ENCODE measurements at regions not wholly inside any gene's neighbourhood (a gene's known extent, or its start where the extent isn't known, plus 50 kb on each side); places are given as distances from the start of the nearest gene placed in this dataset.

GRCh38 chr2:145325485-145325884, 805.6 kb upstream of the ZEB2 start:
- no peak for DNase-seq

GRCh38 chr2:145324748-145325147, 804.8 kb upstream of the ZEB2 start:
- no peak for DNase-seq

- DNase-seq, result no peak
Measured at GRCh38 chr2:145323512-145323911, 803.6 kb upstream of the ZEB2 start.

GRCh38 chr2:145321344-145321743, 801.4 kb upstream of the ZEB2 start:
- DNase-seq, result no peak

- no peak for DNase-seq
Measured at GRCh38 chr2:145316496-145316895, 796.6 kb upstream of the ZEB2 start.

- DNase-seq, result no peak
Measured at GRCh38 chr2:145315053-145315452, 795.1 kb upstream of the ZEB2 start.

GRCh38 chr2:145314119-145314633, 794.3 kb upstream of the ZEB2 start:
- DNase-seq, result no peak

GRCh38 chr2:145305889-145306288, 786.0 kb upstream of the ZEB2 start:
- no peak for DNase-seq

- DNase-seq, result no peak
Measured at GRCh38 chr2:145304501-145304900, 784.6 kb upstream of the ZEB2 start.

GRCh38 chr2:145303536-145303935, 783.6 kb upstream of the ZEB2 start:
- no peak for DNase-seq

GRCh38 chr2:145302886-145303285, 783.0 kb upstream of the ZEB2 start:
- no peak for DNase-seq

- no peak for DNase-seq
Measured at GRCh38 chr2:145302451-145302850, 782.5 kb upstream of the ZEB2 start.

- DNase-seq, result no peak
Measured at GRCh38 chr2:145299368-145299767, 779.4 kb upstream of the ZEB2 start.

- no peak for DNase-seq
Measured at GRCh38 chr2:145292166-145292565, 772.2 kb upstream of the ZEB2 start.

- DNase-seq, result no peak
Measured at GRCh38 chr2:145290986-145291385, 771.1 kb upstream of the ZEB2 start.

- DNase-seq, result no peak
Measured at GRCh38 chr2:145289946-145290345, 770.0 kb upstream of the ZEB2 start.

- no peak for DNase-seq
Measured at GRCh38 chr2:145288650-145289496, 769.0 kb upstream of the ZEB2 start.

- DNase-seq, result no peak
Measured at GRCh38 chr2:145287736-145288135, 767.8 kb upstream of the ZEB2 start.

GRCh38 chr2:145286716-145287275, 766.9 kb upstream of the ZEB2 start:
- DNase-seq, result no peak

GRCh38 chr2:145284551-145284950, 764.6 kb upstream of the ZEB2 start:
- DNase-seq, result no peak

- no peak for DNase-seq
Measured at GRCh38 chr2:145283131-145283530, 763.2 kb upstream of the ZEB2 start.

GRCh38 chr2:145277922-145278321, 758.0 kb upstream of the ZEB2 start:
- no peak for DNase-seq

- DNase-seq, result no peak
Measured at GRCh38 chr2:145273840-145274239, 753.9 kb upstream of the ZEB2 start.

GRCh38 chr2:145268931-145269330, 749.0 kb upstream of the ZEB2 start:
- DNase-seq, result peak; percentile 60

- no peak for DNase-seq
Measured at GRCh38 chr2:145267451-145267850, 747.5 kb upstream of the ZEB2 start.

All from inflammatory macrophage treated with lipopolysaccharide for 4 hours (primary cell).